Mesothelial cell of epicardium (in vitro differentiated cells): ENCODE measurements at regions not wholly inside any gene's neighbourhood (a gene's known extent, or its start where the extent isn't known, plus 50 kb on each side); places are given as distances from the start of the nearest gene placed in this dataset.
A peak's percentile ranks its signal among the peaks of the same experiment; 100 is the strongest.

Source experiments
- DNase-seq, 2 experiments: peaks; one replicate each; pipeline ENCODE4 v3.0.0; 2021; ENCODE audit warnings: low spot score in 2 of 2; ENCODE audit not compliant: unreplicated experiment in 2 of 2
- H3K27ac Mint-ChIP-seq: 2 replicates; pipeline ENCODE4 v1.8.0; 2021; ENCODE audit warnings: mixed read lengths
- H3K27me3 Mint-ChIP-seq: 2 replicates; pipeline ENCODE4 v1.8.0; 2021; ENCODE audit warnings: low read depth, mixed read lengths
- H3K36me3 Mint-ChIP-seq: 2 replicates; pipeline ENCODE4 v1.8.0; 2021; ENCODE audit warnings: mixed read lengths
- H3K4me1 Mint-ChIP-seq: 2 replicates; pipeline ENCODE4 v1.8.0; 2021; ENCODE audit warnings: mixed read lengths
- H3K4me3 Mint-ChIP-seq: 2 replicates; pipeline ENCODE4 v1.8.0; 2021; ENCODE audit warnings: mild to moderate bottlenecking, moderate library complexity, mixed read lengths
- H3K9me3 Mint-ChIP-seq: 2 replicates; pipeline ENCODE4 v1.8.0; 2021; ENCODE audit warnings: mixed read lengths
- CTCF ChIP-seq: fragments of 200-600 bp; sonication (generic); IDR thresholded peaks from one replicate; pipeline ENCODE4 v1.5.0; 2021; ENCODE audit warnings: antibody characterized with exemption; ENCODE audit not compliant: unreplicated experiment

DNA sequence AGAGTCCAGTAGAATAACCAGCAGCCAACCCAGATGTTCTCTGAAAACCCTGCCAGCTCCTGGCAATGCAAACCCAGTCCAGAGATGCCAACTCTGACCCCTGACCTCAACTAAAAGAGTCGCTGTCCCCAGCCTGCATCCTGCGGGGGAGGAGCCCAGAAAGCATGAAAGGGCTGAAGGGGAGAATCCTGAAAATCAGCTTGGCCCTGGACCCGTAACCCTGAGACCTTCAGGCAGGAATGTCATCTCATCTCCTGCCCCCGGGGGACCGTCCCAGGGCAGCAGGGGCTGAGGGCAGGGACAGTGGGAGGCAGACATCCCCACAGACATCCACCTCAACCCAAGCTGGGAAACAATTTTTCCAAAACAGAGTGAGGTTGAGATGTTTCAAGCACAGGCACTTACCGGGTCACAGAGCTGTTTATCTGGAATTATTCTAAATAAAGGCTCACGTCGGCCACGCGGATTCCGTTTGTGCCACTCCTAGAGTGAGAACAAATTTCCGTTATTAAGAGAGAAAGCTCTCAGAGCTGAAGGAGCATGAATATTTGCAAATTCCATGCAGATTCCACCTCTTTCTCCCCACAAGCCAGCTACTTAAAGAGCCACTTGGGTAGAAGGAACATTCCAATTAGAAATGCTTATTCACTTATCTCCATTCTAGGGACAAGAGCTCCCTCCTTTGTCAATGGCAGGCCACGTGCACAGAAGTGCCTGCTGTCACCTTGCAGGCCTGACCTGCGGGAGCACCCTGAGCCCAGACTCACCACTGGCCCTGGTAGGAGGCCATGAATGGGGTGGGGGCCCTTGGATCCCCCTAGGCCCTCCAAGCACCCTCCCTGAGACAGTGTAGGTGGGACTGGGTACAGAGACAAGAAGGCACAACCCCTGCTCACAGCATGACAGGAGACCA is 240.1 kb downstream of the NPHP4 start:
- no peak overlapping the region for H3K27ac Mint-ChIP-seq
- H3K36me3 Mint-ChIP-seq: no peaks in the 10 kb centered on the region
- H3K4me3 Mint-ChIP-seq: no peak overlapping the region
- peaks cover 8% of the 10 kb centered on the region for H3K27me3 Mint-ChIP-seq
- H3K9me3 Mint-ChIP-seq: no peaks in the 10 kb centered on the region
- no peak for TF ChIP-seq CTCF
- no peak for DNase-seq
- H3K4me1 Mint-ChIP-seq: peaks cover 4% of the 10 kb centered on the region

DNA sequence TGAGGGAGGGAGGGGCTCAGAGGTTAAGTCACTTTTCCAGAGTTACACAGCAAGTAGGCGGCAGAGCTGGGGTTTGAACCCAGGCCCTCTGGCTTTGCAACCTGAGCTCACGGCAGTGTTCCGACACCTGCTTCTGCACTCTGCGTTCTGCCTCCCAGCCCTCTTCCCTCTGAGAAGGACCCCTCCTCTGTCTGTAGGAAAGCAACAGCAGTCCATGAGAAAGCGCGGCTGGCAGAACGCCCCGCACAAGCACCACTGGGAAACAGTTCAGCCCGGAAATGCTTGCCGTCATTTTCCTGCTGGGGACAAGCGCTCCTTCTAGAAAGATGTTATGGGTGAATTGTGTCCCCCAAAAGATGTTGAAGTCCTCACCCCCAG is 241.1 kb downstream of the NPHP4 start:
- DNase-seq: no peak
- Mint-ChIP-seq H3K4me1 (peaks cover 4% of the 10 kb centered on the region), H3K9me3 (no peaks in the 10 kb centered on the region), H3K27me3 (peaks cover 14% of the 10 kb centered on the region), H3K36me3 (no peaks in the 10 kb centered on the region), H3K4me3 (no peak overlapping the region), H3K27ac (no peak overlapping the region)
- no peak for TF ChIP-seq CTCF

DNA sequence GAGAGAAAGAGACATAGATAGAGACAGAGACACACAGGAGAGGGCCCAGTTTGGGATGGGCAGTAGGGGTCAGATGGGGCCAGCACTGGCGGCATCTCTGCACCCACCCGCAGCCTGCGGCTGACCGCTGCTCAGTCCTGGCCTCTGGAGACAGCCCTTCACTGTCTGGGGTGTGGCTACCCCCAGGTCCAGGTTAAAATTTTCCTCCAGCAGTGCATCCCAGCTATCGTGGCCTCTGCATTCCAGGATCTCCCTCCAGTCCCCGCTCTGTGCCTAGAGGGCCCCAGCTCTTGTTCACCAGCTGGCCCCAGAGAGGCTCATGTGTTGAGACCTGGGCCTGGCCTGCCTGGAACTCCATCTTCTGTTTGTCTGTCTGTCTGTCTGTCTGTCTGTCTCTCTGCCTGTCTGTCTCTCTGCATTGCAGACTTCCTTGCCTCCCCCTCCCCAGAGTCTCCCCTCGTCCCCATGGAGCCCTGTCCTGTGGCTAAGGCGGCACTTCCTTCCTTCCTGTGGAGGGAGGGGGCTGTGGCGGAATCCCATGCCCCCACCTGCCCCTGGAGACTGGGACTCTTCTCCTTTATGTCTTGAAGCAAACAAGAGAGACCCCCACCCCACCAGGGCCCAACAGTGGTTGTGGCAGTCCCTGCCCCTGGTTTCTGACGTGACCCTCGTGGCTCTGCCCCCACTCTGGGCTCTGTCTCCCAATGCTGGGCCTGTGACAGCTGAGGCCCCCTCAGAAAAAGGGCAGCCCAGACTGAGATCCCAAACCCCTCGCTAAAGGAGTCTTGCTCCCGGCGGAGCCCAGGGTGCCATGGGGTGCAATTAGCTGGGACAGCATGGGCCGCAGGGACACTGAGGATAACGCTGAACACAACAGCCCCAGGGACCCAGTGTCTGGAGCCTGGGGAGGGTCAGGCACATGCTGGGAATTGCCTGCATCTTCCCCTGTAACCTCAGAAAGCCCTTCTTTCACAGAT is 241.8 kb downstream of the NPHP4 start:
- no peak overlapping the region for H3K4me3 Mint-ChIP-seq
- no peak for DNase-seq
- peaks cover 7% of the 10 kb centered on the region for H3K4me1 Mint-ChIP-seq
- no peak overlapping the region for H3K27ac Mint-ChIP-seq
- peaks cover 16% of the 10 kb centered on the region for H3K27me3 Mint-ChIP-seq
- no peak for TF ChIP-seq CTCF
- no peaks in the 10 kb centered on the region for H3K36me3 Mint-ChIP-seq
- no peaks in the 10 kb centered on the region for H3K9me3 Mint-ChIP-seq

- H3K36me3 Mint-ChIP-seq: no peaks in the 10 kb centered on the region
- H3K4me1 Mint-ChIP-seq: peaks cover 15% of the 10 kb centered on the region
- TF ChIP-seq CTCF: no peak
- no peaks in the 10 kb centered on the region for H3K9me3 Mint-ChIP-seq
- DNase-seq: peak in 1 of 2 experiments; percentile 11
- no peak overlapping the region for H3K27ac Mint-ChIP-seq
- no peak overlapping the region for H3K4me3 Mint-ChIP-seq
- peaks cover 18% of the 10 kb centered on the region for H3K27me3 Mint-ChIP-seq
Measured at GRCh38 chr1:5748286-5749225, 243.7 kb downstream of the NPHP4 start.
